ENCODE measurements at regions not wholly inside any gene's neighbourhood (a gene's known extent, or its start where the extent isn't known, plus 50 kb on each side); places are given as distances from the start of the nearest gene placed in this dataset.

DNA sequence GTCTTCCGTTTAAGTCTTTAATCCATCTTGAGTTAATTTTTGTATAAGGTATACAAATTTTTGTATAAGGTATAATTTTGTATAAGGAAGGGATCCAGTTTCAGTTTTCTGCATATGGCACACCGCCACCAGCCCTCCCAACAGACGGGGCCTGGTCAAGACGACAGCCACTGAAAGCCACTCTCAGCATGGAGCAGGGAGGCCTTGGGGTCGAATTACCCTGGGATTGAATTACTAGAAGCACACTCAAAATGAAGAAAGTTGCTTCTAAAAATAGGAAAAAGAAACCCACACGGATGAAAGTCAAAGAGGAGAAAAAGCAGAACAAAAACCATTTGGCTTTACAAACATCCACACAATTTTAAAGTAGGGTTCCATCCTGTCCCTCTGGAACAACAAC is 586.2 kb upstream of the ADAMTS16 start:
- Histone ChIP-seq H3K9me3 (no peaks in the 10 kb centered on the region), H3K27me3 (no peaks in the 10 kb centered on the region), H3K4me3 (no peak overlapping the region), H3K4me1 (no peaks in the 10 kb centered on the region), H3K27ac (no peak overlapping the region), H3K36me3 (no peaks in the 10 kb centered on the region)
- TF ChIP-seq POLR2AphosphoS5 (IDR thresholded peaks at IDR 0.05) (no peak), EP300 (IDR thresholded peaks at IDR 0.05) (no peak), POLR2A (IDR thresholded peaks at IDR 0.05) (no peak)
- TF ChIP-seq, protein P1, sequence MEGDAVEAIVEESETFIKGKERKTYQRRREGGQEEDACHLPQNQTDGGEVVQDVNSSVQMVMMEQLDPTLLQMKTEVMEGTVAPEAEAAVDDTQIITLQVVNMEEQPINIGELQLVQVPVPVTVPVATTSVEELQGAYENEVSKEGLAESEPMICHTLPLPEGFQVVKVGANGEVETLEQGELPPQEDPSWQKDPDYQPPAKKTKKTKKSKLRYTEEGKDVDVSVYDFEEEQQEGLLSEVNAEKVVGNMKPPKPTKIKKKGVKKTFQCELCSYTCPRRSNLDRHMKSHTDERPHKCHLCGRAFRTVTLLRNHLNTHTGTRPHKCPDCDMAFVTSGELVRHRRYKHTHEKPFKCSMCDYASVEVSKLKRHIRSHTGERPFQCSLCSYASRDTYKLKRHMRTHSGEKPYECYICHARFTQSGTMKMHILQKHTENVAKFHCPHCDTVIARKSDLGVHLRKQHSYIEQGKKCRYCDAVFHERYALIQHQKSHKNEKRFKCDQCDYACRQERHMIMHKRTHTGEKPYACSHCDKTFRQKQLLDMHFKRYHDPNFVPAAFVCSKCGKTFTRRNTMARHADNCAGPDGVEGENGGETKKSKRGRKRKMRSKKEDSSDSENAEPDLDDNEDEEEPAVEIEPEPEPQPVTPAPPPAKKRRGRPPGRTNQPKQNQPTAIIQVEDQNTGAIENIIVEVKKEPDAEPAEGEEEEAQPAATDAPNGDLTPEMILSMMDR (IDR thresholded peaks at IDR 0.05): no peak
- no peak for ATAC-seq
- 20 to 35% methylated on average over 4 to 5 of the region's 6 CpGs for WGBS, 2 donors (ENCODE audit: low coverage in 1 of 2)

DNA sequence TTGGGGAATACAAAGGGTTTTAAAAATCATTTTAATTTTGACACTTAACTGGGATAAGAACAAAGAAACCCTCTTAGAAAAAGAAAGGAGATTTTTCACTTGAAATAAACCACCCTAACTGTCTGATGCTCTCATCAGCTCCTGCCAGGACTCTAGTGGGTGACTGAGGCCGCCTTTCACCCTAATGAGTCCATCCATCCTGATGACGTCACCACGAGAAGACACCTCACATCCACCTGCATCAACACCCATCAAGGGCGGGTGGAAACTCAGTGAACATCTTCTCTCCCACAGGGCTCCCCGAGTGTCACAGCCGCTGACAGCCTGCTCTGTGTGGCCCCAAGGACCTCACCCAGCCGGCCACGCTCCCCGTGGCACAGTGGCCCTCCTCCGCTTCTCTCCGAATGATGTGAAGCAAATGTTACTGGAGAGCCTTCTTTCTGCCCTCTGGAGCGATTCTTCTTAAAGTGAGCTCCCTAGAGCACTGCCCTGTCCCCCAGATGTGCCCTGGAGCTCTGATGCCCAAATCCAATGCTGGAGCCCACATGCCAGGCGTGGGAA is 584.3 kb upstream of the ADAMTS16 start:
- no peak overlapping the region for H3K4me3 ChIP-seq
- 82 to 87% methylated on average over 11 to 12 of the region's 13 CpGs for WGBS, 2 donors (ENCODE audit: low coverage in 1 of 2)
- H3K36me3 ChIP-seq: no peaks in the 10 kb centered on the region
- peaks cover 0 to 2% (median 0%) of the 10 kb centered on the region in 3 donors for H3K9me3 ChIP-seq
- no peaks in the 10 kb centered on the region for H3K4me1 ChIP-seq
- TF ChIP-seq POLR2A (IDR thresholded peaks at IDR 0.05) (no peak), EP300 (IDR thresholded peaks at IDR 0.05) (no peak), POLR2AphosphoS5 (IDR thresholded peaks at IDR 0.05) (no peak)
- TF ChIP-seq, protein P1 (IDR thresholded peaks at IDR 0.05): no peak
- H3K27me3 ChIP-seq: no peaks in the 10 kb centered on the region
- no peak for ATAC-seq
- no peak overlapping the region for H3K27ac ChIP-seq

DNA sequence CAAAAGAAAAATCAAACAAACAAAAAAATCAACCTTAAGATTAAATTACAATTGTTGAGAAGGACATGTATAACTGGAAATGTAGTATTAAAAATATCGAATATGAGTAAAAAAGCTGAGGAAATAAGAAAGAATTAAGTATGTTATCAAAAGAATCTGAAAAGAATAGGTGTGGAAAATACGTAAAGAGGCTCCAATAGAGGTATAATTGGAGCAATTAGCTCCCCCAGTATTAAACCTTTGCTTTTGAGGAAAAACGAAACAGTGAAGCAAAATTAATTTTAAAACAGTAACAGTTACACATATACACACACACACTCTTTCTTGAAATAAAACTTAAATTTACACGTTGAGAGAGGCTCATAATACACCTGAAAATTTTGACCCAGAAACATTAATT is 578.7 kb upstream of the ADAMTS16 start:
- Histone ChIP-seq H3K9me3 (peaks cover 0 to 34% (median 0%) of the 10 kb centered on the region in 3 donors), H3K27ac (no peak overlapping the region), H3K27me3 (no peaks in the 10 kb centered on the region), H3K36me3 (no peaks in the 10 kb centered on the region), H3K4me1 (no peaks in the 10 kb centered on the region), H3K4me3 (no peak overlapping the region)
- ATAC-seq: no peak
- no peak for TF ChIP-seq POLR2A (IDR thresholded peaks at IDR 0.05)
- 60 to 74% methylated on average over 4 of the region's 4 CpGs for WGBS, 2 donors (ENCODE audit: low coverage in 1 of 2)

DNA sequence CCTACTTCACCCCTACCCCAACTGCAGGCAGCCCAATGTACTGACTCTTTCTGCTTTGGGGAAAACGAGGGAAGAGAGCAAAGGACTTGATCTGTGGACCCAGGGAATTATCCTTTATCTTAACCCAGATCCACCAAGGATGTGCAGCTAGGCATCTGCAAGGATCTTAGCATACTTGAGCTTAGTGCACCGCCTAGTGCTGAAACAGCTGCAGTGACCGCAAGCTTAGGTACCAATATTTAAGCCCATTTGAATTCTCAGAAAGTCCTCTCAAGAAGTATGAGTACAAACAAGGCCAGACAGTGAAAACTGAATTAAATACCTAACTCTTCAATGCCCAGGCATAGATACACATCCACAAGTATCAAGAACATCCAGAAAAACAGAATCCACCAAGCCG is 576.7 kb upstream of the ADAMTS16 start:
- Histone ChIP-seq H3K9me3 (peaks cover 0 to 34% (median 0%) of the 10 kb centered on the region in 3 donors), H3K4me3 (no peak overlapping the region), H3K27ac (no peak overlapping the region), H3K36me3 (no peaks in the 10 kb centered on the region), H3K4me1 (no peaks in the 10 kb centered on the region), H3K27me3 (no peaks in the 10 kb centered on the region)
- 41 to 80% methylated on average over 1 to 2 of the region's 4 CpGs for WGBS, 2 donors (ENCODE audit: low coverage in 1 of 2)
- no peak for ATAC-seq
- TF ChIP-seq POLR2AphosphoS5 (IDR thresholded peaks at IDR 0.05): no peak

DNA sequence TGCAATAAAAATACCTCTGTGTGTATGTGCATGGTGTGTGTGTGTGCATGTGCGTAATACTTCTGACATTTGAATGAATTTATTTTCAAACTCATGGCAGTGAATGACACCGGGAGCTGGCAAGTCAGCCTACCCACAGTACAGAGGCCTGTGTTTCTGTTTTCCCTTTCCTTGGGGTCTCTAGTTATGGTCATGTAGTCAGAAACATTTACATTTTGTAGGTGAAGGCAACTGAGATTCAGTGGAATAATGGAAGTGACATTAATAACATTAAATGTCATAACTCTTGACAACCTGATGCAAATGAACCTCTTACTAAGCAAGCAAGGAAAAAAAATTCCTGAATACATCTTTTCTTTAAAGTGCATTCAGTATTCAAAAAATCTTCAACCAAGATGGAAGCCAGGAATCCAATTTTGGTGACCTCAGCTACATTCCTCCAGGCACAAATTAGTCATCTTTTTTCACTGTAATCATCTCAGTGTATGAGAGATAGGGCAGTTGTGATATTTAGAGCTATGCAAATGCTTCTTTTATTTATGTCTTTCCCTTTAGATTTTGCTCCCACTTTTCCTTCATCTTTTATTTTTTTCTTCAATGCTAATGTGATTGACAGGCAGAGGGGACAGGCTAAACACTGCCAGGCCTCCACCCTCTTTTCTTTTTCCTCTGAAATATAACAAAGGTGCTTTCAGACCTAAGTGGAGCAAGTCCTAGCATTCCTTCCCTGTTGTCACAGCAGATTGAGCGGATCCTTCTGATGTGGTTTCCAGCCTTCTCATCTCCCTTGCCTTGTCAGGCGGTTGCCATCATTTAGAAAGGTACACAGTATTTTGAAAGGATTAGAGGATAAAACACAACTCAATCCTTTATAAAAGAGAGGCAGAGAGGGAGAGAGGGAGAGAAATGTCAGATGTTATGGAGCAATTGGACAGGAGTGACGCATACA is 569.8 kb upstream of the ADAMTS16 start:
- Histone ChIP-seq H3K36me3 (no peaks in the 10 kb centered on the region), H3K4me3 (no peak overlapping the region), H3K27me3 (no peaks in the 10 kb centered on the region), H3K27ac (no peak overlapping the region), H3K9me3 (peaks cover 0 to under 1% (median 0%) of the 10 kb centered on the region in 3 donors), H3K4me1 (no peaks in the 10 kb centered on the region)
- ATAC-seq: no peak
- TF ChIP-seq POLR2AphosphoS5 (IDR thresholded peaks at IDR 0.05): no peak
- TF ChIP-seq EP300 (IDR thresholded peaks at IDR 0.05): no peak
- TF ChIP-seq, protein P1 (IDR thresholded peaks at IDR 0.05): no peak
- WGBS, 2 donors (ENCODE audit: low coverage in 1 of 2): 75 to 84% methylated on average over 3 to 5 of the region's 5 CpGs
